Stimulated activated CD8-positive, alpha-beta memory T cell treated with anti-CD3 and anti-CD28 coated beads, Interleukin-7, amount 100 ng/mL, for 1 hour (primary cell): ENCODE measurements at regions not wholly inside any gene's neighbourhood (a gene's known extent, or its start where the extent isn't known, plus 50 kb on each side); places are given as distances from the start of the nearest gene placed in this dataset.
"Not testable (repeated sequence)": the region's sequence is repeated elsewhere in the genome, so short reads cannot be mapped to it uniquely, and the experiment has no call there.

Source experiments
- DNase-seq, 2 donors: peaks; one replicate each; pipeline ENCODE4 v3.0.0-alpha.2; 2020; ENCODE audit warnings: low read depth in 2 of 2

DNA sequence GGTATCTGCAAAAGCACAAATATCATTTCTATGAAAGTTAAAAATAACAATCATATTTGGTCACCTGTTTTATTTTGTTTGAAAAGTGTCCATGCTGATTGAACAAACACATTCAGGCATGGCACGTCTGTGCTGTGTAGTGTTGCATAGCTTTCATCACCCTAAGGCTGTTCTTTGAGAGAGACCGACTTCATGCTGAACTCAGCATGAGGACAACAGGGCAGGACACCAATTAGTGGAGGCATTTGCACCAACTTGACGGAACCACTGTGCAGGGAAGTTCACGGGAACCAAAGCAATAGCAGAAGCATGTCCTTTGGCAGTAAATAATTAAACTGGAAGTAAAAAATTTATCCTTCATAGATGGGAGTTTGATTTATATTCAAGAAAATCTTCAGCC is 158.4 kb upstream of the SLC7A11 start:
- no peak for DNase-seq

DNA sequence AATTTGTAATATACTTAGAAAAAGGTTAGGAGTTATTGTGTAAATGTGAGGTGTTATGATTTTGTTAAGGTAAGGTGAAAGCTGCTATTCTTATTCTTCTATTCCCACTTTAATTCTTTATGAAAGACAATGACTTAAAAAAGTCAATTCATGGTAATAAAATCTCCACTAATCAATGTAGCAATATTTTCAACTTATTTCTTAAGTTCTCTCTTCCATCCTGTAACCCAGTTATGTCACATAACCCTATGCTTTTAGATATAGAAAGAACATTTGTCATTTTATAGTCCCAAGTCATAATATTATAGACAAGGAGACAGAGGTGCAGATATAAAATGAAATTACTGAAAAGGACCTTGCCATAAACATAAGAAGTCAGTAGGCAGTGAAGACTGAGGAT is 157.9 kb upstream of the SLC7A11 start:
- DNase-seq = no peak

DNA sequence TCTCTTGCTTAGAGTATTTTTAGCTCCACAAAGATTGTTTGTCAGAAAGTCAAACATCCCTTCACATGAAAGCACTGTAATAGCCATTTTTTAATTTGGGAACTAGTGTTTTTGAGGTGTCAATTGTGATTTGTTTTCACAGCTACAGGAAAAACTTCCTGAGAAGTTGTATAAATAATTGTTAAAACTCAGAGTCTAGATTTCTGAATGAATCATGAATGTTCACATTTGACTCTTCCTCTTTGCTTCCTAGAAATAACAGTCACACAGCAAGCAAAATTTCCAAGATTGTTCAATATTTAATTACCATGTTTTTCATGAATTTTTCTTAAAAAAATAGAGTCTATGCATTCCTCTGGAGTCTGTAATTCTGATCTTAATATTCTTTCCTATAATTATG is 156.9 kb upstream of the SLC7A11 start:
- DNase-seq = no peak

DNA sequence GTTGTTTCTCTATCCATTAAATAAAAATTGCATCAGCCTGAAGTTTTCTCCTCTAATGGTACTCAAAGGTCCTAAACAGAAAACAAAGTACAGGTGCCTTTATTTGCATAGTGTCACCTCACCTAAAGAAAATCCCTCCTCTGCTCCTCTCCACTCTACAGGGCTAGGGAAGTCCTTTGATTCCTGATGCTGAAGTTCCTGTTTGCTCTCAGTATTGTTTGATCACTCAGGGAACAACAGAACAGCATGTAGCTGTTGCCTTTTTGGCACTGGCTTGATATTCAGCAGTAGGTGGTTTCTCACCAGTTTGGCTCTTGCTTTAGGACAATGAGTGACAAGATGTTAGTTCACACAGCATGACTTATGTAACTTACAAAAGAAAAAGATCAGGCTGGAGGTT is 156.2 kb upstream of the SLC7A11 start:
- DNase-seq = no peak

DNA sequence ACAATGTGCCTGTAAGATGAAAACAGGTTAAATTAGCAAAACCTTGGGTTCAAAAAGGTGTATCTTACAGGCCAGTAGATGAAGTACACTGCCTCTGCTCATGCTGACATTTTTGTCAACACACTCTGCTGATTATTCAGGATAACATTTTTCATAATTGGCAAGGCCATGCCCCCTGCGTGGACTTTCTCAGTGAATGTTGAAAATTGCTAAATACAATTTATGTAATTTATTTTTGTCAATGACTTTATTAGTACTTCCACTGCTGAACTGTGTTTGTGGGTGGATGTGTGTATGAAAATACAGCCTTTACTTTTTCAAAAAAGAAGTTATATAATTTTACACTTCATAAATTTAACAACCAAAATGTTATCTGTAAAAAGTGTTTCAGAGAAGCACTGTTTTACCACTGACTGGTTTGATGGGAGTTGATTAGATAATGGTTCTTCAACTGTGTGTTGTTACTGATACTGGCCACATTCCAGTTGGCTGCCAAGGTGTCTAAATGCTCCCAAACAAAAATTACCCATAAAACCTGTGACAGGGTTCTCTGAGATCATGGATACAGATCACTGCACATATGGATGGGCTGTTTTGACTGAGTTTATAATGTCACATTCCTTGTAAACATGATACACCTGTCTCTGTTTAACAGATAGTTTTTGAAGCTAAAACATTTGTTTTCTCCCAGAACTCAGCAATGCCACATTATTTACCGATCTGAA is 151.9 kb upstream of the SLC7A11 start:
- no peak for DNase-seq

DNA sequence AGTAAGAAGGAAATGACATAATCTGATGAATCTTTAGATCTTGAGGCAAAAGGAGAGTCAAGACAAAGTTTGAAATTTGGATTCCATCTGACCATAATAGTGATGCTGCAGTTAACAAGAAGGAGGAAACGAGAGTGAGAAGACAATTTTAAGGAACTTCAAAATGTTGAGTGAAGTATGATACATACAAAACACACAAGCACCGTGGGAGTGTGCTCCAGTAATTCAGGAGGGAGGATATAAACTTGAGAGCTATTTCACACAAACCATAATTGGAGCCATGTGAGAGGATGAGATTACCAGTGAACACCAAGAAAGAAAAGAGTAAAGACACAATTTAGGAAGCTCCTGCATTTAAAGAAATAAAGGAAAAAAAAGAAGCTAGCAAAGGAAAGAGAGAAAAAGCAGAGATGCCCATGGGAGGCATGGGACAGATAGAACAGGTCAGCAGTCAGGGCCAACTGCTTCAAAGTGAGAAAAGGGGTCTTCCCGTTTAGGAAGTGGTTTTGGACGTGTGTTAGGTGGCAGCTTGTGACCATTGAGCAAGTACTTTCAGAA is 150.7 kb upstream of the SLC7A11 start:
- DNase-seq = no peak

DNA sequence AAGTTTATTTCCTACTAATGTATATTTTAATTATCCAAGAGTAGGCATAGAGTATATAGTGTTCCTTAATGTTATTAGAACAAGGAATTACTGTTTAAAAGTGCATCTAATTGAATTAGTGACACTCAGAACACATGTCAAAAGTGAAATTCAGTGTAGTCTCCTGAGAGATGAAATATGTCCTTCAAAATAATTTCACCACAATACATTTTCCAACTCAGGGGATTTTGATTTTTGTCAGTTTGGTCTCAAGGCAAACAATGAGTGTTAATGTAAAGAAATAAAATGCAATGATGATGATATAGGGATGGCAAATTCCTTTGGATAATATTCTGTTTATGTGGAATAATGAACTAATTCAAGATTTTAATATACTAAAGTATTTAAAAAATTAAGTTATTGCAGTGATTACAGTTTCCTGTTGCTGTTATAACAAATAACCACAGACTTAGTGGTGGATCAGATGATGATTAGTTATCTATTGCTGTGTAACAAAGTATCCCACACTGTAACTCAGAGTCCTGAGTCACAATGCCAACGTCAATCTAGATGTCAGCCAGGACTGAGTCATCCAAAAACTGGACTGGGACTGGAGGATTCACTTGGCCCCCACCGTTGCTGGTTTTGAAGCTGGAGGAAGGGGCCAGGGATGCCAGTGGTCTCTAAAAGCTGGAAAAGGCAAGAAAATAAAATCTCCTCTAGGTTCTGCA is 148.0 kb upstream of the SLC7A11 start:
- no peak for DNase-seq

DNA sequence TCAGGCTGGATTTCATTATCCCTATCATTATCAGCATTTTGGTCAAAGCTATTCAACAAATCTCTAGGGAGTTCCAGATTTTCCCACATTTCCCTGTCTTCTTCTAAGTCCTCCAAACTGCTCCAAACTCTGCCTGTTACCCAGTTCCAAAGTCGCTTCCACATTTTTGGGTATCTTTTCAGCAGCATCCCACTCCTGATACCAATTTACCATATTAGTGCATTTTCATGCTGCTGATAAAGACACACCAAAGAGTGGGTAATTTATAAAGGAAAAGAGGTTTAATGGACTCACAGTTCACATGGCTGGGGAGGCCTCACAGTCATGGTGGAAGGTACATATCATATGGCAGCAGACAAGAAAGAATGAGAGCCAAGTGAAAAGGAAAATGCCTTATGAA is 132.8 kb upstream of the SLC7A11 start:
- no peak for DNase-seq

DNA sequence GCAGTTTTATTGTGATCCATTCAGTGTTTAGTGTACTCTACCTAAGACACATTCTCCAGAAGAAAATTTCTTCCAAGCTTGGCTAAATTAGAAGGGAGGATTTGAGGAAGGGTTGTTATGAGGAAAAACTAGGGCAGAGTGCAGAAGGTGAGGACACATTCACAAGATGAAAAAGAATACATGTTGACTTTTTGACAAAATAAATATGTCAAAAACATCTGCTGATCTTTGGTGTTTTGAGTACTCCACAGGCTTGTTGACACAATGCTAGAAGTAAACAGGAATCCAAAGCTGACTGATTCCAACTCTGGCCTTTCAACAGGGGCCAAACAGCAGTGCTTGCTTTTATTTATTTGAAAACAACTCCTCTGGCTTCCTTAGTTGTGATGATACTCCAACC is 125.8 kb upstream of the SLC7A11 start:
- no peak for DNase-seq

DNA sequence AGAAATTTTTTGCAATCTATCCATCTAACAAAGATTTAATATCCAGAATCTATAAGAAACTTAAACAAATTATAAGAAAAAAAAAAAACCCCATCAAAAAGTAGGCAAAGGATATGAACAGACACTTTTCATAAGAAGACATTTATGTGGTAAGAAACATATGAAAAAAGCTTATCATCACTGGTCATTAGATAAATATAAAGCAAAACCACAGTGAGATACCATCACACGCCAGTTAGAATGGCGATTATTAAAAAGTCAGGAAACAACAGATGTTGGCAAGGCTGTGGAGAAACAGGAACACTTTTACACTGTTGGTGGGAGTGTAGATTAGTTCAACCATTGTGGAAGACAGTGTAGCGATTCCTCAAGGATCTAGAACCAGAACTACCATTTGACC is 110.3 kb upstream of the SLC7A11 start:
- not testable (repeated sequence) for DNase-seq

DNA sequence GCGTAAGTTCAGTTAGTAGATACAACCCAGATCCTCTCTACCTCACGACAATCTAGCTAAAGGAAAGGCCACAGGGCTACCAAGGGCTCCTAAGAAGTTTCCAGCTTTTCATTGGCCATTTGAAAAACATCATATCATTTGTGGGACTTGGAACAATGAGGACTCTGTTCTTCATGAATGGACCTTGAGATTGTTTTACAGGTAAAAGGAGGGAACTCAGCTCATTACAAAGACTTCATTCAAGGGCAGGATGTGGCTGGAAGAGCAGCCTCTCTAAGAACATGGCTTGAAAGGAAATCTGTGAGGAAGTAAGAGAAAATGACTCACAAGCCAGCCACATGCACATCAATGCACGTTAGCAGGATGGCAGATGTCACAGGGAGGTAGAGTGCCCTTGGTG is 105.9 kb upstream of the SLC7A11 start:
- no peak for DNase-seq

DNA sequence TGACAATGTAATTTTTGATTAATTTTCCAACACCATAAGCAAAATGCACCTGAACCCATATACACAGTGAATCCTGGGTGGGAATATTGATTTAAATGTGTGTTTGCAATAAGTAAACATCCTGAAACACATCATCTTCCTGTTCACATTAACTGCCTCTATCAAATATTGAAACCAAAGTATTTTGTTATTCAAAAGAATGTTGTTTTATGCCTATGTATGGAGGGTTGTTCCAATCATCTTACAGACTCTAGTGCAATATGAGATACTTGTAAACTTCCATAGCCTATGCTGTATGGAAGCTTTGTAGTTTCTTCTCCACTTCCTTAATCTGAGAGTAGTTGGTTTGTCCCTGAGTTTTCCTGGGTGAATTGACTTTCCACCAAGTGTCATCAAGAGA is 105.4 kb upstream of the SLC7A11 start:
- DNase-seq = no peak

DNA sequence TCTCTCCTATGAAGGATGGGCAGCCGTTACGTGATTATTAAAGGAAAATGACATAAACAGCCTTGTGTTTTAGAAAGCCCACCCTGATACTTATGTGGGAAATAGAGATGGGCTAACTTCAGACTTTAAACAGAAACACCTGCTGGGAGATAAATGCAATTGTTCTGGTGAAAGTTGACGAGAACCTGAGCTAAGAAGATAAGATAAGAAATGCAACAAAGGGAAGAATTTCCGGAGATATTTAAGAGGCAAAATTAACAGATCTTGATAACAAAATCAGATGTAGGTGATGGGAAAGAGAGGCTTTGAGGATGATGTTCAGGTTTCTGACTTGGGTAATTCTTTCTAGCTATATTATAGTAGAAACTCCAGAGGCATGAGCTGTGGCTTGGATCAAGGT is 102.7 kb upstream of the SLC7A11 start:
- DNase-seq = no peak

DNA sequence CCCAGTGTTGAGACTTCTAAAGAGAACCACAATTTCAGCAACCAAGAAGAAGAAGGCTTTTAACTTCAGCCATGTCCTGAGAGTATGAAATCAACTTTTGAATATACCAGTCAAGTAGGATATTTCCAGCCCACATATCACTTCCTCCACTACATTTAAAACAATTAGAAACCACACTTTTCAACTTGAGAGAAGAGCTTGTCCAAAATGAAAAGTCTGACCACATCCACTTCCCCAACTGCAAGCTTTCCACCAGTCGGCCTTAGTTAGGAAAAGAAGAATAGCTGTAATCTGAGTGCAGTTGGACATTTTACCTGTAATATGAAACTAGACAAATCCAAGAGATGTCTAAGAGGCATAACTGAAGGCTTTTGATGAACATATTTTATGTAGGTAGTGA is 101.9 kb upstream of the SLC7A11 start:
- DNase-seq = no peak

DNA sequence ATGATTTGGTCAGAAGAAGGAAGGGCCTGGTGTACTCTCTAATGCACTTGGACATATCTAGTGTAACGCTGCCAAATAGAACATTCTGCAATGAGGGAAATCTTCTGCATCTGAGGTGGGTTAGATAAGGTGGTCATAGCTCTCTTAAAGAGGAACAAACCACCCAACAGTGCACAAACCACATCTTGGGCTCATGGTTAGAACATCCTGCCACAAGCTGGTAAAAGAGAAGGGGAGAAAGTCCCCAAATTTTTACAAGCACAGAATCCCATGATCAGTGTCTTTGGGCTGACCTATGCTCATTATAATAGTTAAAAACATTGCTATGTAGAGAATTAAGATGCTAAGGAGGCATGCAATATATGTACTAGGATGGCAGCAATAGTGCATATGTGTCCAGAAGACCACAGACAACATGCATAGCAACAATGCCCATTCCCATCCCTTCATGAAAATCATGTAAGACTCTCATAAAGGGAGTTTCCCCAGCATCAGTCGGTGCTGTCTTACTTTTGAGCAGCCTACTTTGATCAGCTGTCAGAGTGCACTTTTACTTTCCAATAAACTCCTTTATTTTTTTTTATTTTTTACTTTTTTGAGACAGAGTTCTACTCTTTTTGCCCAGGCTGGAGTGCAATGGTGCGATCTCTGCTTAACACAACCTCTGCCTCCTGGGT is 99.7 kb upstream of the SLC7A11 start:
- DNase-seq = no peak

DNA sequence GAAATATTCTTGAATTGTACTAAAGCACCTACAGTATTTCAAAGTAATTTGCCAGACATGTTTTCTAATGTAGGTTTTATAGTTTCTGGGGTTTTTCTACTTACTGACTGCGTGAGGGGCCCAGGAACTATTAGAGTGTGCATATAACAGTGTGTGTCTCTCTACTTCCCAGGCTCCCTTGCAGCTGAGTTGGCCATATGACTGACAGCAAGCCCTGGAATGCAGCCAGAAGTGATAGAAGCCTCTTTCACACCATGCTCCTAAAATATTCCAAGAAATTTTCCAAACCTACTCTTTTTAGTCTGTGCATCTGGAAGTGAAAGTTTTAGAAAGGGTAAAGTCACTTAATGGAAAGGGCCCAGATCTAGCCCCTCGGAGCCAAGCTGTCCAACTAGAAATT is 96.7 kb upstream of the SLC7A11 start:
- no peak for DNase-seq

DNA sequence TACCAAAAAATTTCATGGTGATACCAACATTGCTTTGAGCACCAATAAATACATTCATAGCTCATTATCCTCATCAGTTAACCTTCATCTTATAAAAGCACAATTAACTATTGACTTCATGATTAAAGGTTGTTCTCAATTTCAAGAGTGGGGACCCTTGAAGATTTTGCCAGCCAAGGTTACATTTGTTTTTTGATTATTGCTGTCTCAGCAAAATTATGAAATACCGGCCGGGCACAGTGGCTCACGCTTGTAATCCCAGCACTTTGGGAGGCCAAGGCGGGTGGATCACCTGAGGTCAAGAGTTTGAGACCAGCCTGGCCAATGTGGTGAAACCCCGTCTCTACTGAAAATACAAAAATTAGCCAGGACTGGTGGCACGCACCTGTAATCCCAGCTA is 96.1 kb upstream of the SLC7A11 start:
- DNase-seq = not testable (repeated sequence)

DNA sequence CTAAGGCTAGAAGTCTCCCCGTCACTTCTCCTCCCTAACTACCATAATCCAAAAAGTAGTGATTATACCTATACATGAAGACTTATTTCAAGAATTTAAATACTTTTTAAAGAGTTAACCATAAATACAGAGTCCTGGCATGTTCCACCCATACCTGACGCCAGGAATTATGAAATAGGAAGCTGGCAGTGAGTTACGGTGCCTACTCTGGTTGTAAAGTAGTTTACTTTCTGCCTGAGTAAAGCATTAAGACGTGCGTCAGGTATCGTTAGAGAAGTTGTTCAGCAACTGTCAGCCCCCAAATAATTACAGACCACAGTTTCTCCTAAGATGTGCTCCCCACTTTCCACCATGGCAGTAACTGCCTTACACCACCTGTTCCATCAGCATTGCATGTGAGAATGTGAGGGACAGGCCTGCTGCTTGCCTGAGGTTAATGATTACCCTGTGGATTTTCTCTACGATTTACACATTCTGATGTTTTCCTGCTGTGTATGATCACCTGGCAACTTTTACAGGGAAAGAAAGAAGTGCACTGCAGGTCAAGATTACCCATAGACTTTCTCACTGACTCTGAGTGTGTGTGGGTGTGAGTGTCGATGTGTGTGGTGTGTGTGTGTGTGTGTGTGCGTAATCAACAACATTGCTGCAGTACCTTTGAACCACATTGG is 92.3 kb upstream of the SLC7A11 start:
- DNase-seq = no peak

DNA sequence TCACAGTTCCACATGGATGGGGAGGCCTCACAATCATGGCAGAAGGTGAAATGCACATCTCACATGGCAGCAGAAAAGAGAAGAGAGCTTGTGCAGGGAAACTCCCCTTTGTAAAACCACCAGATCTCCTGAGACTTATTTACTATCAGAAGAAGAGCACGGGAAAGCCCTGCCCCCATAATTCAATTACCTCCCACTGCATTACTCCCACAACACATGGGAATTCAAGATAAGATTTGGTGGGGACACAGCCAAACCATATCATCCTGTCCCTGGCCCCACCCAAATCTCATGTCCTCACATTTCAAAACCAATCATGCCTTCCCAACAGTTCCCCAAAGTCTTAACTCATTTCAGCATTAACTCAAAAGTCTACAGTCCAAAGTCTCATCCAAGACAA is 90.3 kb upstream of the SLC7A11 start:
- DNase-seq = not testable (repeated sequence)

DNA sequence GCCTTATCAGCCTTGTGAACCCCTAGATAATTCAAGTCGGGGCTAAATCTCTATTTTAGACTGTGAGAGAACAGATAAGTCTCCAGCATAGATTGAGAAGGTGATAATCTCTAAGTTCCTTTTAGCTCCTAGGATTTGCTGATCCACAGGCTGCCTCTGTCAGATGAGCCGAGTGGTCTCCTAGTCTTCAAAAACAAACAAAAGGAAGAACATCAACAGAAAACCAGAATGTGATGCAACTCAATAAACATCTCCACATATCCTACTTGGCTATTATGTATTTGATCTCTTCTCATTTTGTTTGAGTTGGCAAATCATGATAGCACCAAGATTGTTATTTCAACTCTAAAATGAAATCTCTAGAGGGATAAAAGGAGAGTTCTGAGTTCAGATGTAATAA is 88.4 kb upstream of the SLC7A11 start:
- no peak for DNase-seq

DNA sequence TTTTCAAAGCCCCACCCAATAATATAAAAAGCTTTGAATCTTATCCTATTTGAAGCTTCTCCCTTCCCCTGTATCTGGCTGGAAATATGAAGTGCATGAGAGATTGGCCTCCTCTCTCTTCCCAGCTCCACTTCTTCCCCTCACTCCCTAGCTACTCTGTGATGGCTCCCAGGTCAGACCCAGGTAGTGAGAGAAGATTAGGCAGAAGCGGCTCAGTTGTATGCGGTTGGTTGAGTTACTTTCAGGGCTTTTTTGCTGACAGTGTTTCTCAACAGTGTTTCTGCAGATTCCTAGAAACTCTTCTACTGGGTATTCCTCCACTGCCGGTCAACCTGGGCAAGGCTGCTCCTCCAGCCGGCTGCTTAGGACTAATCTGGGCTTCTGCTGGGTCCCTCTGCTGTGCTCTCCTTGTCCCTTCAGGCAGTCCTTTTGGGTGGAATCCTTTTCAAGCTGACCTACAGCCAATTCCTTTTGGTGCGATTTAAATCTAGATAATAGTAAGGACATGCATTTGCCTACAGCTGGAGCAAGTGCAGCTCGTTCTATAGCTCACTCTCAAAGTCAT is 87.4 kb upstream of the SLC7A11 start:
- DNase-seq = no peak

DNA sequence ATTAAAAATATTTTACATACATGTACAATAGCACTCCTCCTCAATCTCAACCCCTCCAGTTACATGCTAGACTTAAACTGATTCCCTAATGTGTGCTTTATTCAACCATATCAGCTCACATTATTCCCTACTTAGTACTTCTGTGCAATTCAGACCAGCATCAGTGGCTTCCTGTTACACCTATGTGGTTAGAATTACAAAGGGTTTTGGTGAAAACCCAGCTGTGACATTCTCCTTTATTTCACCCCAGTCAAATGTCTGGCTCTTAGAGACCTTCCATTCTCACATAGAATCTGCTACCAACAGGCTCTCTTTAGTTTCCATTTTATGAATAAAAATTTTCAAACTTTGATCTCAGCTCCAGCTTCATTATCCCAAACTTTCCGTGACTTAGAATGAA is 85.2 kb upstream of the SLC7A11 start:
- DNase-seq = no peak
